ENCODE measurements at regions not wholly inside any gene's neighbourhood (a gene's known extent, or its start where the extent isn't known, plus 50 kb on each side); places are given as distances from the start of the nearest gene placed in this dataset.

GRCh38 chr2:14713248-14713647 lies 80.7 kb downstream of the LRATD1 start (continued):
- TF ChIP-seq, protein P1, sequence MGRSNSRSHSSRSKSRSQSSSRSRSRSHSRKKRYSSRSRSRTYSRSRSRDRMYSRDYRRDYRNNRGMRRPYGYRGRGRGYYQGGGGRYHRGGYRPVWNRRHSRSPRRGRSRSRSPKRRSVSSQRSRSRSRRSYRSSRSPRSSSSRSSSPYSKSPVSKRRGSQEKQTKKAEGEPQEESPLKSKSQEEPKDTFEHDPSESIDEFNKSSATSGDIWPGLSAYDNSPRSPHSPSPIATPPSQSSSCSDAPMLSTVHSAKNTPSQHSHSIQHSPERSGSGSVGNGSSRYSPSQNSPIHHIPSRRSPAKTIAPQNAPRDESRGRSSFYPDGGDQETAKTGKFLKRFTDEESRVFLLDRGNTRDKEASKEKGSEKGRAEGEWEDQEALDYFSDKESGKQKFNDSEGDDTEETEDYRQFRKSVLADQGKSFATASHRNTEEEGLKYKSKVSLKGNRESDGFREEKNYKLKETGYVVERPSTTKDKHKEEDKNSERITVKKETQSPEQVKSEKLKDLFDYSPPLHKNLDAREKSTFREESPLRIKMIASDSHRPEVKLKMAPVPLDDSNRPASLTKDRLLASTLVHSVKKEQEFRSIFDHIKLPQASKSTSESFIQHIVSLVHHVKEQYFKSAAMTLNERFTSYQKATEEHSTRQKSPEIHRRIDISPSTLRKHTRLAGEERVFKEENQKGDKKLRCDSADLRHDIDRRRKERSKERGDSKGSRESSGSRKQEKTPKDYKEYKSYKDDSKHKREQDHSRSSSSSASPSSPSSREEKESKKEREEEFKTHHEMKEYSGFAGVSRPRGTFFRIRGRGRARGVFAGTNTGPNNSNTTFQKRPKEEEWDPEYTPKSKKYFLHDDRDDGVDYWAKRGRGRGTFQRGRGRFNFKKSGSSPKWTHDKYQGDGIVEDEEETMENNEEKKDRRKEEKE (IDR thresholded peaks at IDR 0.05; ENCODE audit: borderline replicate concordance in 1 of 2, control insufficient read depth in 1 of 2, low read depth in 2 of 2, low read length in 1 of 2) = no peak
- TF ChIP-seq, protein P2, sequence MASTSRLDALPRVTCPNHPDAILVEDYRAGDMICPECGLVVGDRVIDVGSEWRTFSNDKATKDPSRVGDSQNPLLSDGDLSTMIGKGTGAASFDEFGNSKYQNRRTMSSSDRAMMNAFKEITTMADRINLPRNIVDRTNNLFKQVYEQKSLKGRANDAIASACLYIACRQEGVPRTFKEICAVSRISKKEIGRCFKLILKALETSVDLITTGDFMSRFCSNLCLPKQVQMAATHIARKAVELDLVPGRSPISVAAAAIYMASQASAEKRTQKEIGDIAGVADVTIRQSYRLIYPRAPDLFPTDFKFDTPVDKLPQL (IDR thresholded peaks at IDR 0.05; ENCODE audit: extremely low read depth, insufficient read length) = no peak
- TF ChIP-seq SUPT5H (IDR thresholded peaks at IDR 0.05) (no peak), KAT7 (CRISPR knock-in tag; IDR thresholded peaks at IDR 0.05; ENCODE audit: borderline replicate concordance) (no peak), IRF2 (CRISPR knock-in tag; IDR thresholded peaks at IDR 0.05) (no peak), ETS1 (conservative IDR thresholded peaks at IDR 0.05; ENCODE audit: control insufficient read depth, low read depth, low read length) (no peak), ZNF436 (CRISPR knock-in tag; IDR thresholded peaks at IDR 0.05) (no peak)
- TF ChIP-seq, protein P3, sequence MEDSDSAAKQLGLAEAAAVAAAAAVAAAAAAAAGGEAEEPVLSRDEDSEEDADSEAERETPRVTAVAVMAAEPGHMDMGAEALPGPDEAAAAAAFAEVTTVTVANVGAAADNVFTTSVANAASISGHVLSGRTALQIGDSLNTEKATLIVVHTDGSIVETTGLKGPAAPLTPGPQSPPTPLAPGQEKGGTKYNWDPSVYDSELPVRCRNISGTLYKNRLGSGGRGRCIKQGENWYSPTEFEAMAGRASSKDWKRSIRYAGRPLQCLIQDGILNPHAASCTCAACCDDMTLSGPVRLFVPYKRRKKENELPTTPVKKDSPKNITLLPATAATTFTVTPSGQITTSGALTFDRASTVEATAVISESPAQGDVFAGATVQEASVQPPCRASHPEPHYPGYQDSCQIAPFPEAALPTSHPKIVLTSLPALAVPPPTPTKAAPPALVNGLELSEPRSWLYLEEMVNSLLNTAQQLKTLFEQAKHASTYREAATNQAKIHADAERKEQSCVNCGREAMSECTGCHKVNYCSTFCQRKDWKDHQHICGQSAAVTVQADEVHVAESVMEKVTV (CRISPR knock-in tag; IDR thresholded peaks at IDR 0.05) = no peak

Data from K562 (cell line).